SK-N-SH treated with all-trans-retinoic acid at 6 μM for 48 hours (cell line): ENCODE measurements at regions not wholly inside any gene's neighbourhood (a gene's known extent, or its start where the extent isn't known, plus 50 kb on each side); places are given as distances from the start of the nearest gene placed in this dataset.
A peak's percentile ranks its signal among the peaks of the same experiment; 100 is the strongest.

Experiments
- ATAC-seq: fragments of 200-7000 bp; cut with Tn5 transposase; 3 replicates; pipeline ENCODE4 v1.9.1; 2020; ENCODE audit warnings: mild to moderate bottlenecking, moderate library complexity
- ARNTL ChIP-seq: fragments of 450-650 bp; formaldehyde crosslinking; IDR thresholded peaks from 2 replicates; pipeline ENCODE4 v1.5.0; 2020; ENCODE audit warnings: low read depth, mild to moderate bottlenecking, moderate library complexity, borderline replicate concordance
- BACH2 ChIP-seq: fragments of 250-450 bp; sonication (Bioruptor Pico); IDR thresholded peaks from 2 replicates; pipeline ENCODE4 v1.9.0; 2021; ENCODE audit warnings: mild to moderate bottlenecking, borderline replicate concordance
- CSDC2 ChIP-seq: fragments of 250-450 bp; sonication (Bioruptor Pico); IDR thresholded peaks from 2 replicates; pipeline ENCODE4 v1.5.0; 2020; ENCODE audit warnings: mild to moderate bottlenecking, moderate library complexity
- CSRNP3 ChIP-seq: fragments of 250-450 bp; sonication (Bioruptor Pico); IDR thresholded peaks from 2 replicates; pipeline ENCODE4 v1.5.1; 2021; ENCODE audit warnings: mild to moderate bottlenecking, moderate library complexity
- ESRRG ChIP-seq: fragments of 250-450 bp; sonication (Bioruptor Pico); IDR thresholded peaks from 2 replicates; pipeline ENCODE4 v1.6.1; 2021; ENCODE audit warnings: mild to moderate bottlenecking
- GLIS3 ChIP-seq: fragments of 250-450 bp; sonication (Bioruptor Pico); IDR thresholded peaks from 2 replicates; pipeline ENCODE4 v1.5.0; 2020; ENCODE audit warnings: mild to moderate bottlenecking, moderate library complexity
- ISL1 ChIP-seq: fragments of 250-450 bp; sonication (Bioruptor Pico); IDR thresholded peaks from 2 replicates; pipeline ENCODE4 v2.1.2; 2022; ENCODE audit warnings: mild to moderate bottlenecking, moderate library complexity
- OSR1 ChIP-seq: fragments of 250-450 bp; sonication (Bioruptor Pico); IDR thresholded peaks from 2 replicates; pipeline ENCODE4 v1.8.0; 2022; ENCODE audit warnings: moderate library complexity, mild to moderate bottlenecking, inconsistent platforms
- PPARA ChIP-seq: fragments of 250-450 bp; sonication (Bioruptor Pico); IDR thresholded peaks from 2 replicates; pipeline ENCODE4 v1.5.0; 2020; ENCODE audit warnings: mild to moderate bottlenecking, borderline replicate concordance
- RARB ChIP-seq: fragments of 250-450 bp; sonication (Bioruptor Pico); IDR thresholded peaks from 2 replicates; pipeline ENCODE4 v1.8.0; 2021; ENCODE audit warnings: mild to moderate bottlenecking, moderate library complexity
- TOX ChIP-seq: fragments of 250-450 bp; sonication (Bioruptor Pico); IDR thresholded peaks from 2 replicates; pipeline ENCODE4 v1.8.0; 2021; ENCODE audit warnings: mild to moderate bottlenecking, moderate library complexity, borderline replicate concordance
- ZC3H10 ChIP-seq: fragments of 250-450 bp; sonication (Bioruptor Pico); IDR thresholded peaks from 2 replicates; pipeline ENCODE4 v1.5.1; 2021; ENCODE audit warnings: mild to moderate bottlenecking, moderate library complexity
- ZFP3 ChIP-seq: fragments of 250-450 bp; sonication (Bioruptor Pico); IDR thresholded peaks from 2 replicates; pipeline ENCODE4 v1.5.0; 2020; ENCODE audit warnings: mild to moderate bottlenecking, moderate library complexity
- ZFP30 ChIP-seq: fragments of 450-650 bp; formaldehyde crosslinking; IDR thresholded peaks from 2 replicates; pipeline ENCODE4 v1.5.0; 2022; ENCODE audit warnings: mild to moderate bottlenecking, moderate library complexity
- ZNF565 ChIP-seq: fragments of 450-650 bp; formaldehyde crosslinking; conservative IDR thresholded peaks from 2 replicates; pipeline ENCODE4 v1.5.0; 2020; ENCODE audit warnings: low read depth, mild to moderate bottlenecking, moderate library complexity
- ZNF8 ChIP-seq: fragments of 450-650 bp; formaldehyde crosslinking; IDR thresholded peaks from 2 replicates; pipeline ENCODE4 v1.5.0; 2020; ENCODE audit warnings: mild to moderate bottlenecking, moderate library complexity
- TF ChIP-seq, protein P1 (sequence below): fragments of 250-450 bp; sonication (Bioruptor Pico); IDR thresholded peaks from 2 replicates; pipeline ENCODE4 v1.5.0; 2020; ENCODE audit warnings: mild to moderate bottlenecking, moderate library complexity
- TF ChIP-seq, protein P2 (sequence below): fragments of 250-450 bp; sonication (Bioruptor Pico); IDR thresholded peaks from 2 replicates; pipeline ENCODE4 v1.5.1; 2020; ENCODE audit warnings: low read depth, mild to moderate bottlenecking, moderate library complexity
- TF ChIP-seq, protein P3 (sequence below): fragments of 250-450 bp; sonication (Bioruptor Pico); IDR thresholded peaks from 2 replicates; pipeline ENCODE4 v1.8.0; 2021; ENCODE audit warnings: low read depth, mild to moderate bottlenecking, moderate library complexity, borderline replicate concordance

GRCh38 chr7:116145245-116145852, 65.0 kb upstream of the TES start:
- TF ChIP-seq ZFP3 (CRISPR knock-in tag) (no peak), RARB (CRISPR knock-in tag) (no peak), PPARA (CRISPR knock-in tag) (no peak), ESRRG (CRISPR knock-in tag) (no peak), ZC3H10 (CRISPR knock-in tag) (no peak), ISL1 (CRISPR knock-in tag) (no peak), BACH2 (CRISPR knock-in tag) (no peak), ARNTL (CRISPR knock-in tag) (no peak), OSR1 (CRISPR knock-in tag) (no peak)
- TF ChIP-seq, protein P1, sequence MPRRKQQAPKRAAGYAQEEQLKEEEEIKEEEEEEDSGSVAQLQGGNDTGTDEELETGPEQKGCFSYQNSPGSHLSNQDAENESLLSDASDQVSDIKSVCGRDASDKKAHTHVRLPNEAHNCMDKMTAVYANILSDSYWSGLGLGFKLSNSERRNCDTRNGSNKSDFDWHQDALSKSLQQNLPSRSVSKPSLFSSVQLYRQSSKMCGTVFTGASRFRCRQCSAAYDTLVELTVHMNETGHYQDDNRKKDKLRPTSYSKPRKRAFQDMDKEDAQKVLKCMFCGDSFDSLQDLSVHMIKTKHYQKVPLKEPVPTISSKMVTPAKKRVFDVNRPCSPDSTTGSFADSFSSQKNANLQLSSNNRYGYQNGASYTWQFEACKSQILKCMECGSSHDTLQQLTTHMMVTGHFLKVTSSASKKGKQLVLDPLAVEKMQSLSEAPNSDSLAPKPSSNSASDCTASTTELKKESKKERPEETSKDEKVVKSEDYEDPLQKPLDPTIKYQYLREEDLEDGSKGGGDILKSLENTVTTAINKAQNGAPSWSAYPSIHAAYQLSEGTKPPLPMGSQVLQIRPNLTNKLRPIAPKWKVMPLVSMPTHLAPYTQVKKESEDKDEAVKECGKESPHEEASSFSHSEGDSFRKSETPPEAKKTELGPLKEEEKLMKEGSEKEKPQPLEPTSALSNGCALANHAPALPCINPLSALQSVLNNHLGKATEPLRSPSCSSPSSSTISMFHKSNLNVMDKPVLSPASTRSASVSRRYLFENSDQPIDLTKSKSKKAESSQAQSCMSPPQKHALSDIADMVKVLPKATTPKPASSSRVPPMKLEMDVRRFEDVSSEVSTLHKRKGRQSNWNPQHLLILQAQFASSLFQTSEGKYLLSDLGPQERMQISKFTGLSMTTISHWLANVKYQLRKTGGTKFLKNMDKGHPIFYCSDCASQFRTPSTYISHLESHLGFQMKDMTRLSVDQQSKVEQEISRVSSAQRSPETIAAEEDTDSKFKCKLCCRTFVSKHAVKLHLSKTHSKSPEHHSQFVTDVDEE (CRISPR knock-in tag) = no peak
- TF ChIP-seq, protein P2, sequence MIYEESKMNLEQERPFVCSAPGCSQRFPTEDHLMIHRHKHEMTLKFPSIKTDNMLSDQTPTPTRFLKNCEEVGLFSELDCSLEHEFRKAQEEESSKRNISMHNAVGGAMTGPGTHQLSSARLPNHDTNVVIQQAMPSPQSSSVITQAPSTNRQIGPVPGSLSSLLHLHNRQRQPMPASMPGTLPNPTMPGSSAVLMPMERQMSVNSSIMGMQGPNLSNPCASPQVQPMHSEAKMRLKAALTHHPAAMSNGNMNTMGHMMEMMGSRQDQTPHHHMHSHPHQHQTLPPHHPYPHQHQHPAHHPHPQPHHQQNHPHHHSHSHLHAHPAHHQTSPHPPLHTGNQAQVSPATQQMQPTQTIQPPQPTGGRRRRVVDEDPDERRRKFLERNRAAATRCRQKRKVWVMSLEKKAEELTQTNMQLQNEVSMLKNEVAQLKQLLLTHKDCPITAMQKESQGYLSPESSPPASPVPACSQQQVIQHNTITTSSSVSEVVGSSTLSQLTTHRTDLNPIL (CRISPR knock-in tag) = no peak
- no peak for ATAC-seq

DNA sequence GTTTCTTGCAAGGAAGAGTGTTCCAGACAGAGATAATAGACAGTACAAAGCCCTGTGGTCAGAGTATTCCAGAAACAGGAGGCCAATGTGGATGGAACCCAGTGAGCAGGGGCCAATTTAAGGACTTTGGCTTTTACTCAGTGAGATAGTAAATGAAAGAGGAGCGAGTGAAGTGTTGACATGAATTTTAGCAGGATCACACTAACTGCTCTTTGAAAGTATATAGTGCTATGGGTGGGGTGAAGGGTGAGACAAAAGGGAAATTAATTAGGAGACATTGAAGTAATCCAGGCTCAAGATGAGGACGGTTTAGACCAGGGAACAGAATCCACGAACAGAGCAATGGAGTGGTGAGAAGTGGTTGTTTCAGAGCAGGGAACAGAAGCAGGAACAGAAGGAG, 62.2 kb upstream of the TES start:
- no peak for ATAC-seq
- TF ChIP-seq TOX (CRISPR knock-in tag) = no peak

GRCh38 chr7:116148626-116149025, 61.7 kb upstream of the TES start:
- TF ChIP-seq BACH2 (CRISPR knock-in tag) = no peak
- TF ChIP-seq, protein P1 (CRISPR knock-in tag) = no peak
- ATAC-seq = no peak

DNA sequence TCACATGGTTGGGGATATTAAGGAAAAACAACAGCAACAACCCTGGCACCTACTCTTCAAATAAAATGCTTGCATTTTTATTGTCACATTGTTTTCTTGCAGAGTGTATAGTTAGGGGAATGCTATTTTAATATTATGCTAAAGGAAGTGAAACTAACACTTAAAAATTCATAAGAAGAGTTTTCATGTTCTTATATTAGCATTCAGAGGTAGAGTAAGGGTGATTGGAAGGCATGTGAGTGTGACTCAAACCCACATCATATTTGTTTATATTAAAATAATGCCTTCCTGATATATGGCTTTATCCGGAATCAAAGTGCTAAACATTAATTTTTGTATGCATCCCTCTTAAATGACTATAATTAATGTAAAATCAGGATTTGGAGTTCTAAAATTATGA, 59.8 kb upstream of the TES start:
- ATAC-seq = no peak
- no peak for TF ChIP-seq ESRRG (CRISPR knock-in tag)
- no peak for TF ChIP-seq CSDC2
- no peak for TF ChIP-seq ZNF565
- TF ChIP-seq RARB (CRISPR knock-in tag) = no peak
- TF ChIP-seq ZFP3 (CRISPR knock-in tag) = no peak

GRCh38 chr7:116152276-116152675, 58.1 kb upstream of the TES start:
- peak; percentile 45 for ATAC-seq
- no peak for TF ChIP-seq ZNF8 (CRISPR knock-in tag)
- TF ChIP-seq RARB (CRISPR knock-in tag) = no peak
- no peak for TF ChIP-seq ZNF565
- no peak for TF ChIP-seq ZC3H10 (CRISPR knock-in tag)
- no peak for TF ChIP-seq ARNTL (CRISPR knock-in tag)
- no peak for TF ChIP-seq OSR1 (CRISPR knock-in tag)
- no peak for TF ChIP-seq ZFP30 (CRISPR knock-in tag)
- TF ChIP-seq, protein P3, sequence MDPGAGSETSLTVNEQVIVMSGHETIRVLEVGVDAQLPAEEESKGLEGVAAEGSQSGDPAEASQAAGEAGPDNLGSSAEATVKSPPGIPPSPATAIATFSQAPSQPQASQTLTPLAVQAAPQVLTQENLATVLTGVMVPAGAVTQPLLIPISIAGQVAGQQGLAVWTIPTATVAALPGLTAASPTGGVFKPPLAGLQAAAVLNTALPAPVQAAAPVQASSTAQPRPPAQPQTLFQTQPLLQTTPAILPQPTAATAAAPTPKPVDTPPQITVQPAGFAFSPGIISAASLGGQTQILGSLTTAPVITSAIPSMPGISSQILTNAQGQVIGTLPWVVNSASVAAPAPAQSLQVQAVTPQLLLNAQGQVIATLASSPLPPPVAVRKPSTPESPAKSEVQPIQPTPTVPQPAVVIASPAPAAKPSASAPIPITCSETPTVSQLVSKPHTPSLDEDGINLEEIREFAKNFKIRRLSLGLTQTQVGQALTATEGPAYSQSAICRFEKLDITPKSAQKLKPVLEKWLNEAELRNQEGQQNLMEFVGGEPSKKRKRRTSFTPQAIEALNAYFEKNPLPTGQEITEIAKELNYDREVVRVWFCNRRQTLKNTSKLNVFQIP (CRISPR knock-in tag) = no peak
- no peak for TF ChIP-seq GLIS3 (CRISPR knock-in tag)
- TF ChIP-seq, protein P1 (CRISPR knock-in tag) = no peak
- no peak for TF ChIP-seq TOX (CRISPR knock-in tag)
- no peak for TF ChIP-seq CSRNP3
- TF ChIP-seq ISL1 (CRISPR knock-in tag) = no peak
